ENCODE measurements at regions not wholly inside any gene's neighbourhood (a gene's known extent, or its start where the extent isn't known, plus 50 kb on each side); places are given as distances from the start of the nearest gene placed in this dataset.

DNA sequence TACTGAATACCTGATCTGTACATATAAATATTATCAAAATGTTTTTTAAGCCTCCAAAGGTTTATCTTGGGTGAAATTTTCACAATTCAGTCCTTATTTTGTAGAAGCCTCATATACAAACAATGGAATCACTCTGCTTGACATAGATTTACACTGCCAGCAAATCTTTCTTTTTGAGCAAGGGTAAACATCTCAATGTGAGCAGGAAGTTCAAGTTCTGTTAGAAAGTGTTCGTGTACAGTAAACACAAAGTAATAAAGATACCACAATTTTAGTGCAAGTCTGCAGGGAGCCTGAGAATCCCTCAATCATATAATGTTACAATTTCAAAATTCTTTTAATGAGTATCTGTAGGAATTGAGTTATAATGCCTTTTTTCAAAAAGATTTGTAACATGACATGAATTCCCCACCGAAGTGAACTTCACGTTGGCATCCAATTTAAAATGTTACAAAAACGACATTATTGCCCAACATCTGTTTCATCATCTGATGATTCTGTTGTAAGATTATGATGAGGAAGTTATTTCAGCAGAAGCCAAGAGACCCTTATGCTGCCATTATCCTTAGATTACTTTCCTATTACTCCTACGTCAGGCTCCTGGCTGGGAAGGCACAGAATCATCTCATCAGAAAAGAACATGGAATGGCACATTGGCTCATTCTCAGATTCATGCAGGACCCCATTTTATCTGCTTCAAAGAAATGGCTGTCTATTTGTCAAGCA, 283.9 kb upstream of the ACVR2A start:
- no peak for DNase-seq (ENCODE audit: low read depth in 2 of 2, low spot score in 1 of 2)

DNA sequence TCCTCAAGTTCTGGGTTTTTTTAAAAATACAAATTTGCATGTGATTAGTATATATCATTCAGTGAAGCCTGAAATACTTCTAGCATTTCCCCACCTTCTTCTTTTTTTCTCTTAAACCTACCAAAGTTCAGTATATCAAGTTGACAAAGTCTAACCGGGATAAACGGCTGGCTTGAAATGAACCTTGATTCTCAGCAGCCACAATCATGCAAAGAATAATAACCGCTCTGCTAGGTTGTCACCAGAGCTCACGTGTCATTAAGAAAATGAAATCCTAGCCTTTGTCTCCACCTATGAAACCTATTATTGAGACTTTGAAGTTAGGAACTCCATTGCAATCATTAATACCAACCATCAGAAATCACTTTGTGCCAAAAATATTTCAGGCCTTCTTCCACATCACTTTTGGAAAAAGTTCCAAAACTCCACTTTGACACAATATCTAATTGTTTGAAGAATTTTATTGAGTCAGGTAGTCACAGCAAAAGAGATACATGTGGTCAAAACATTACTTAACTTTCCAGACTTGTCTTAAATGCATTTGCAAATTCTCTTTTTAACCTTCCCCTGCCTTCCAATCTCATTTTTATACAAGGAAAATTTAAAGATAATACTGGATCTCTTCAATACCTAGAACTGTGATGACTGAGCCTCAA, 285.6 kb upstream of the ACVR2A start:
- DNase-seq (ENCODE audit: low read depth in 2 of 2, low spot score in 1 of 2) = no peak

DNA sequence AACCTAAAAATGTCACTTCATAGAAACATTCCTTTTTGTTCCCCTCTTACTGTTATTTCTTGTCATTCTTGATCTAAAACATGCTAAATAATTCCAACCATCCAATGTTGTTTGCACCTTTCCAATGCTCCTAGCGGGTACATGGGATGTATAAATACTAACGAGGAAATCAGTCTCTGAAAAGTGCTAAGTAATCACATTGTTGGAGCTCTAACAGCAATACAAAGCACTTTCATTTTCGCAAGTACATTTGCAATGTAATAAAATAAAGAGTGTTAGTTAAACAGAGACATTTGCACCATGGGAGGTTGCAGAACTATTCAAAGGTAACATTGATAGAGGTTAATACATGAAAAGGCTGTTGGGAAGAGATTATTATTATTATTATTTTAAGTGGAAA, 286.2 kb upstream of the ACVR2A start:
- no peak for DNase-seq (ENCODE audit: low read depth in 2 of 2, low spot score in 1 of 2)

DNA sequence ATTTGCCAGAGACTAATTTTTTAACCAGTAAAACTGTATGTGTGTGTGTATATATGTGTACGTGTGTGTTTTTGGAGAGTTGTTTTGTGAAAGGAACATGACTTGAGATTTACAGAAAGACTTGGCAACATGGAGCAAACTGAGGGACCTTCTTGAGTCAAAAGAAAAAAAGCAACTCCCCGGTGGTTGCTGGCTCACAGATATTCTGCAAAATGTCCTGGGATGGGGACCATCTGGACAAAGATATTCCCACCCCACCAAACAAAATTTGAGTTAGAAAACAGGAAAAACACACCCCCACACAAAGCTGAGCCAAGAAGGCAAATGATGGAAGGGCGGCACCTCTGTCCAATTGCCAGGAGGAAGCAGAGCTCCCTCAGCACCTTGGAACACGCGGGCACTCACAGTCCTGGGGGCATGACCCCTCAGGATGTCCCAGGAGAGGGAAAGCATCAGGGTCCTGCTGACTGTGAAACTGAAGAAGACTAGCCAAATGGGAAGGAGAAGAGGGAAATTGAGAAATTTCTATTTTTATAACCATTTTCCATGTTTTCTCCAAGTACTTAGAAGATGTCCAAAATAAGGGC, 290.2 kb upstream of the ACVR2A start:
- DNase-seq (ENCODE audit: low read depth in 2 of 2, low spot score in 1 of 2) = no peak

DNA sequence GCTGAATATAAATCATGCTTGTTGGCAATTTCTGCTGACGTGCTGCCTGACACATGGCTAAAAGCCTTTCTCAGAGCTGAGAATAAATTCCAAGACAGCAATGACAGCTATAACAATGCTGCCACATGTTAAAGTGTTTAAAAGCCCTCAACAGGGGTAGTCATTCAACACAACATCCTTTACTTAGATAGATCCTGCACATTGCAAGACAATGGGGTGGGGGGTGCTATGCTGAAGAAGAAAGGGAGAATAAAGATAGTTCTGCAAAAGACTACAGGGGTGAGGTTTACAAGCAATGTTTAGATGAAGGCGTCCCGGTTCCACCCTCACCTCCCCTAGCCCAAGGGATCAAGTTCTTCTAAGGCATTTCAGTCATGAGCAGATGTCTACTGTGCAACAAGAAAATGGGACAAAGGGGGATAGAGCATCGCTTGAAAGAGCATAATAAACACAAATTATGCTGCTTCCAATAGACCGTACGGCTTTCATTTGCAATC, 291.0 kb upstream of the ACVR2A start:
- DNase-seq (ENCODE audit: low read depth in 2 of 2, low spot score in 1 of 2) = no peak

GRCh38 chr2:147550995-147551731, 293.7 kb upstream of the ACVR2A start:
- no peak for DNase-seq (ENCODE audit: low read depth in 2 of 2, low spot score in 1 of 2)

- DNase-seq (ENCODE audit: low read depth in 2 of 2, low spot score in 1 of 2) = no peak
These were observed 295.8 kb upstream of the ACVR2A start for GRCh38 chr2:147549054-147549453.

DNA sequence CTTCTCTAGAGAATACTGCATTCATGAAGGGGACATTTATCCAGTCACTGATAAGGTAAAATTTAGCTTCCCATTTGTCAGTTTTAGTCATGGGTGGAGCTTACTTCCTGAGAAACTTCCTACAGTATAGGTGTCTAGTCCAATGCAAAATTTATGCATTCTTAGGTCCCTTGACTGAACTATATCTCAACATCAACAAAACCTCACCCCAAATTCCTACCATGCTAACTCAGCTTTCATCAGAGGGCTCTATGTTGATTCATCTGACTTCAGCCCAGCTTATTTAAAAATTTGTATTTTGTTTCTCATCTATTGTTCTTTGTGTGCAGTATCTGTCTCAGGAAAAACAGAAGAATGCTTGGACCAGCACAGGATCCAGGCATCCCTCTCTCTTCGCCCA, 296.4 kb upstream of the ACVR2A start:
- no peak for DNase-seq (ENCODE audit: low read depth in 2 of 2, low spot score in 1 of 2)

DNA sequence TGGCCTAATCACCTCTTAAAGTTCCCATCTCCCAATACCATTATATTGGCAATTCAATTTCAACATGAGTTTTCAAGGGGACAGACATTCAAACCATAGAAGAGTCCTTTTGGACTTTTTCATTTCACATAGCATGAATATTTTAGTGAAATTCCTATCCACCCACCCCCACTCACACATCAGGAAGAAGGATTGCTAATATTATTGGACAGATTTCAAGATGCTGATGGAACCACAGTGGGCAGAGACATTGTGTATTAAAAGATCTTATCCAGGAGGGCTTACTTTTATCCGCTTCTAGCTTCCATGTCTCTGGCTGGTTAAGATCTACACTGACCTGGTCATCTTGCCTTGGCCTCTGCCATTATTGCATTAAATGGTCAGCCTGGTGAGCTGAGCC, 297.4 kb upstream of the ACVR2A start:
- DNase-seq (ENCODE audit: low read depth in 2 of 2, low spot score in 1 of 2) = no peak

DNA sequence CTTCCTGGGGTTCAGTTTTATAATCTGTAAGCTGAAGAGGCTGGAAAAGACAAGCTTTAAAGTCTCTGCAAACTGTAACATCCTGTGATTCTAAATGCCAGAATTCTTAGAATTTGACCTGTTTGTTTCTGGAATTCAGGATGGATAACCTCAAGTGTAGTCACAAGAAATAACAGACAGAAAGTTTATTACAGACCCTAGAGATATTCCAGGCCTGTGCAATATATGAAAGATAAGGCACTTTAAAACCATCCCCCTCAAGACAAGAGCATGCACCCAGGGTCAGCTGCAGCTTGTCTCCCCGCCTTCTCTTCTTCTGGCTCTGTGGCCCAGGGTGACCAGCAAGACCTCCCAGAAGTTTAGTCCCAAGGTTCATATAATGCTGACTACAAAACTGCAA, 298.7 kb upstream of the ACVR2A start:
- no peak for DNase-seq (ENCODE audit: low read depth in 2 of 2, low spot score in 1 of 2)

GRCh38 chr2:147543056-147543455, 301.8 kb upstream of the ACVR2A start:
- DNase-seq (ENCODE audit: low read depth in 2 of 2, low spot score in 1 of 2) = no peak

GRCh38 chr2:147542351-147542750, 302.5 kb upstream of the ACVR2A start:
- DNase-seq (ENCODE audit: low read depth in 2 of 2, low spot score in 1 of 2) = no peak

DNA sequence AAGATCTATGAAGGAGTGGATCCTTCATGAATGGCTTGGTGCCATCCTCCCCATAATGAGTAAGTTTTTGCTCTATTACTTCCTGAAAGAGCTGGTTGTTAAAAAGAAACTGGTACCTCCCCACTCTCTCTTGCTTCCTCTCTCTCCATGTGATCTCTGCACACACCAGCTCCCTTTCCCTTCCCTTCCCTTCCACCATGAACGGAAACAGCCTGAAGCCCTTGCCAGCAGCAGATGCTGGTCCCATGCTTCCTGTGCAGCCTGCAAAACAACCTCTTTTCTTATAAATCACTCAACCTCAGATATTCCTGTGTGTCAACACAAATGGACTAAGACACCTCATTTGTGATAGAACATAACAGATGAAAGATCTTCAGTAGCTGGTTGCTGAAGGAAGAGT, 303.5 kb upstream of the ACVR2A start:
- DNase-seq (ENCODE audit: low read depth in 2 of 2, low spot score in 1 of 2) = no peak

- DNase-seq (ENCODE audit: low read depth in 2 of 2, low spot score in 1 of 2) = no peak
These were observed 306.0 kb upstream of the ACVR2A start for GRCh38 chr2:147538821-147539220.

GRCh38 chr2:147538088-147538487, 306.7 kb upstream of the ACVR2A start:
- DNase-seq (ENCODE audit: low read depth in 2 of 2, low spot score in 1 of 2) = no peak

DNA sequence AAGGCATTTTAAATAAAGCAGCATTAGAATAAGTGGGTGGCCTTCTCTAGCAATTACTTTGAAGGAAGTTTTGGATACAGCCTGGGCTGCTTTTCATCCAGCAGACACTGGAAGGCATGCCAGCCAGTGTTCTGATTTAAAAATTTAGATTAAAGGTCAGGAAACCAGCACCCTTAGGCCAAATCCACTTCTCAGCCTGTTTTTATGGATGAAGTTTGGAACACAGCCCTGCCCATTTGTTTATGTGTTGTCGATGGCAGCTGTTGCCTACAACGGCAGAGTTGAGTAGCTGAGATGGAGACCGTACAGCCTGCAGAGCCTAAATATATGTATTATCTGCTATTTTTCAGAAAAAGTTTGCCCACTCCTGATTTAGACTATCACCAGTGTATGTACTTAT, 313.6 kb upstream of the ACVR2A start:
- no peak for DNase-seq (ENCODE audit: low read depth in 2 of 2, low spot score in 1 of 2)

DNA sequence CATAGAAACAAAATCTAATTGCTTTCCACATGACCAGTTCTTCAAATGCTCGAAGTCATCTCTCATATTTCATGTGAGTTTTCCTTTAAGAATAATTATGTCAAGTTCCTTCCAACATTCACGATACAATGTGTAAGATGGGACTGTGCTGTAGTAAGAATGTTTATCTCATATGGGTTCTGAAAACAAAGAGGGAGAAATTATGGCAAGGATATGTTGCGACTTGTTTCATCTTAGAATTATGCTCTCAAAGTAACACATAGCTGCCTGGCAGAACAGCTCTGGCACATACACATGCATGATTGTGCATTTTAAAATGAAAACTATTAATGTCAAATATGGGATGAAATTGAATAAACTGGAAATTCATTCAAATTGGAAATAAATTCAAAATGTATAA, 314.8 kb upstream of the ACVR2A start:
- no peak for DNase-seq (ENCODE audit: low read depth in 2 of 2, low spot score in 1 of 2)

DNA sequence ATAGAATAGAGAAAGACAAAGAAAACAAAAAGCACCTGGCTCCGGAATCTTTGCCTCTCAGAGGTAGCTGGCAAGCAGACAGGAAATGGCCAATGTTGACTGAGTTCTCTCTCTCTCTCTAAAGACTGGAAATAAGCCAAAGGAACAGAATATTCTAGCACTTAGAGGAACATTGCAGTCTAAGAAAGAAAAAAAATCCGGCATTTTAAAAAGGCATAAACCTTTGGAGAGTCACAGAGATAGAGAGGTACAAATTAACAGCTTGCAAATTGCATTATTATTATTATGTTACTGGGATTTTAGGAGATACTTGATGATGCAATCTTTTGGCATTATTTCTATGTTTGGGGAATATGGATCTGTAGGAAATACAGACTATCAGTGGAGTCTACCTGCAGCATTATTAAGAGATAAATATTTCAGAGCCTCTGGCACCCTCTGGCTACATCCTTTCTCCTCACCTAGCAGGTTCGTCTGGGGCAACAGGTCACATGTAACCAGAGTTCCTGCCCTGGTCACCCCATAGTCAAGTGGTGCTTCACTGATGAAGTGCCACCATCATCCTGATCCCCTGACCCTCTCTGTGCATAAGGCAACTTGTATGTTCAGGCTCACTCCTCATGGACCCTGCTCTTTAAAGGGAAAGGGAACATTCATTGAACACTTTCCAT, 318.9 kb upstream of the ACVR2A start:
- DNase-seq (ENCODE audit: low read depth in 2 of 2, low spot score in 1 of 2) = no peak

DNA sequence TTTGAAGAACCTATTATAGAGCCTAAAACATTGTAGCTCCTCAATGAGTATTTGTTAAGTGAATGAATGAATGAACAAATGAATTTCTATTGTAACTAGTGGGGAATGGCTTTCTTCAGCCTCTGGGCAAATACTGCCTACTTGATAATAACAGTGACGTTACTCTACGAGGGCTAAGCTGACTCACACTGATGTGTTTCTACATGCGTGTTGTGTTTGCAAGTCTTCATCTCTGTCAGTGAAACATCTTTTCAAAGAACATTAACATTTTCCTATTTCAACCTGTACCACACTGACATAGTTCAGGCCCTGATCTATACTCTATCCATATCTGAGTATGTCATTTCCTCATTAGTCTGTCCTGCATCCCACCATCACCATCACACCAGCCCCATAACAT, 319.9 kb upstream of the ACVR2A start:
- DNase-seq (ENCODE audit: low read depth in 2 of 2, low spot score in 1 of 2) = no peak

- DNase-seq (ENCODE audit: low read depth in 2 of 2, low spot score in 1 of 2) = no peak
These were observed 321.4 kb upstream of the ACVR2A start for GRCh38 chr2:147523415-147523814.

GRCh38 chr2:147521936-147522335, 322.9 kb upstream of the ACVR2A start:
- no peak for DNase-seq (ENCODE audit: low read depth in 2 of 2, low spot score in 1 of 2)

Measured in stimulated activated CD8-positive, alpha-beta memory T cell treated with anti-CD3 and anti-CD28 coated beads, Interleukin-4, amount 100 ng/mL, for 1 hour (primary cell).